HL-60 (cell line): ENCODE measurements at regions not wholly inside any gene's neighbourhood (a gene's known extent, or its start where the extent isn't known, plus 50 kb on each side); places are given as distances from the start of the nearest gene placed in this dataset.

Source experiments
- GABPA ChIP-seq: IDR thresholded peaks from 2 replicates; pipeline ENCODE4 v1.6.1; 2012; ENCODE audit warnings: low read depth
- POLR2AphosphoS5 ChIP-seq: IDR thresholded peaks from 2 replicates; pipeline ENCODE4 v1.6.1; 2012; ENCODE audit warnings: low read depth
- TF ChIP-seq, protein P1 (sequence below): IDR thresholded peaks from one replicate; pipeline ENCODE4 v1.5.1; 2011; ENCODE audit warnings: low read length, control low read depth, inconsistent platforms; ENCODE audit not compliant: insufficient read depth
- TF ChIP-seq, protein P2 (sequence below): IDR thresholded peaks from 2 replicates; pipeline ENCODE4 v1.6.1; 2012; ENCODE audit warnings: low read depth; ENCODE audit not compliant: insufficient replicate concordance

DNA sequence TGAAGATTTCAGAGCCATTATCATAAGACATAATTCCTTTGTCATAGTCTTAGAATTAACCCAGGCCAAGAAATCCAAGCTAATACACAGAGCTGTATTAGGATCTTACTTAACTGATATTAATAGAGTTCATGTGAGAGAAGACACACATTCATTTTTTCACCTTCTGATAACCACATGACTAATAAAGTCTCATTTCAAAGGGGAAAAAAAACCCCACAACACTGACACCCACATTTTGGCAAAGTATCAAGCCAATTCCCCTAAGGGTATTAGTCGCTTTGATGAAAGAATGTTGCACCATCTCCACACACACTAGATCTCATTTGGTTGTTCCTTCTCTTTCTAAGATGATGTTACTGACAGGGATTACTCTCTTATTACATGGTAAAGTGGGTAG, 344.4 kb upstream of the ESRRG start:
- TF ChIP-seq, protein P1, sequence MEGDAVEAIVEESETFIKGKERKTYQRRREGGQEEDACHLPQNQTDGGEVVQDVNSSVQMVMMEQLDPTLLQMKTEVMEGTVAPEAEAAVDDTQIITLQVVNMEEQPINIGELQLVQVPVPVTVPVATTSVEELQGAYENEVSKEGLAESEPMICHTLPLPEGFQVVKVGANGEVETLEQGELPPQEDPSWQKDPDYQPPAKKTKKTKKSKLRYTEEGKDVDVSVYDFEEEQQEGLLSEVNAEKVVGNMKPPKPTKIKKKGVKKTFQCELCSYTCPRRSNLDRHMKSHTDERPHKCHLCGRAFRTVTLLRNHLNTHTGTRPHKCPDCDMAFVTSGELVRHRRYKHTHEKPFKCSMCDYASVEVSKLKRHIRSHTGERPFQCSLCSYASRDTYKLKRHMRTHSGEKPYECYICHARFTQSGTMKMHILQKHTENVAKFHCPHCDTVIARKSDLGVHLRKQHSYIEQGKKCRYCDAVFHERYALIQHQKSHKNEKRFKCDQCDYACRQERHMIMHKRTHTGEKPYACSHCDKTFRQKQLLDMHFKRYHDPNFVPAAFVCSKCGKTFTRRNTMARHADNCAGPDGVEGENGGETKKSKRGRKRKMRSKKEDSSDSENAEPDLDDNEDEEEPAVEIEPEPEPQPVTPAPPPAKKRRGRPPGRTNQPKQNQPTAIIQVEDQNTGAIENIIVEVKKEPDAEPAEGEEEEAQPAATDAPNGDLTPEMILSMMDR = no peak
- TF ChIP-seq, protein P2, sequence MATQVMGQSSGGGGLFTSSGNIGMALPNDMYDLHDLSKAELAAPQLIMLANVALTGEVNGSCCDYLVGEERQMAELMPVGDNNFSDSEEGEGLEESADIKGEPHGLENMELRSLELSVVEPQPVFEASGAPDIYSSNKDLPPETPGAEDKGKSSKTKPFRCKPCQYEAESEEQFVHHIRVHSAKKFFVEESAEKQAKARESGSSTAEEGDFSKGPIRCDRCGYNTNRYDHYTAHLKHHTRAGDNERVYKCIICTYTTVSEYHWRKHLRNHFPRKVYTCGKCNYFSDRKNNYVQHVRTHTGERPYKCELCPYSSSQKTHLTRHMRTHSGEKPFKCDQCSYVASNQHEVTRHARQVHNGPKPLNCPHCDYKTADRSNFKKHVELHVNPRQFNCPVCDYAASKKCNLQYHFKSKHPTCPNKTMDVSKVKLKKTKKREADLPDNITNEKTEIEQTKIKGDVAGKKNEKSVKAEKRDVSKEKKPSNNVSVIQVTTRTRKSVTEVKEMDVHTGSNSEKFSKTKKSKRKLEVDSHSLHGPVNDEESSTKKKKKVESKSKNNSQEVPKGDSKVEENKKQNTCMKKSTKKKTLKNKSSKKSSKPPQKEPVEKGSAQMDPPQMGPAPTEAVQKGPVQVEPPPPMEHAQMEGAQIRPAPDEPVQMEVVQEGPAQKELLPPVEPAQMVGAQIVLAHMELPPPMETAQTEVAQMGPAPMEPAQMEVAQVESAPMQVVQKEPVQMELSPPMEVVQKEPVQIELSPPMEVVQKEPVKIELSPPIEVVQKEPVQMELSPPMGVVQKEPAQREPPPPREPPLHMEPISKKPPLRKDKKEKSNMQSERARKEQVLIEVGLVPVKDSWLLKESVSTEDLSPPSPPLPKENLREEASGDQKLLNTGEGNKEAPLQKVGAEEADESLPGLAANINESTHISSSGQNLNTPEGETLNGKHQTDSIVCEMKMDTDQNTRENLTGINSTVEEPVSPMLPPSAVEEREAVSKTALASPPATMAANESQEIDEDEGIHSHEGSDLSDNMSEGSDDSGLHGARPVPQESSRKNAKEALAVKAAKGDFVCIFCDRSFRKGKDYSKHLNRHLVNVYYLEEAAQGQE = no peak
- TF ChIP-seq POLR2AphosphoS5 = no peak
- TF ChIP-seq GABPA = no peak
